GM12878 (cell line): ENCODE measurements at regions not wholly inside any gene's neighbourhood (a gene's known extent, or its start where the extent isn't known, plus 50 kb on each side); places are given as distances from the start of the nearest gene placed in this dataset.

ENCODE experiments used
- ATF3 ChIP-seq: IDR thresholded peaks from 2 replicates; pipeline ENCODE4 v1.6.1; 2011; ENCODE audit warnings: low read depth, mild to moderate bottlenecking, low read length, moderate library complexity, borderline replicate concordance; ENCODE audit errors: extremely low read depth
- CEBPB ChIP-seq, 2 experiments: fragments of 150-350 bp in 1 of 2; IDR thresholded peaks; 2 replicates each; pipeline ENCODE4 v1.6.1; 2012 to 2014; ENCODE audit warnings: low read depth in 2 of 2, low read length in 2 of 2, borderline replicate concordance in 1 of 2, inconsistent platforms in 1 of 2
- CHD2 ChIP-seq: IDR thresholded peaks from 2 replicates; pipeline ENCODE4 v1.6.1; 2011; ENCODE audit warnings: low read depth, low read length, improper control_type of control experiment, borderline replicate concordance
- CTCF ChIP-seq, 3 experiments: IDR thresholded peaks in 2 of 3; conservative IDR thresholded peaks in 1 of 3; 2 replicates each; pipeline ENCODE4 v1.5.1; 2011; ENCODE audit warnings: low read depth in 3 of 3, low read length in 3 of 3, mild to moderate bottlenecking in 3 of 3, control low read depth in 2 of 3, moderate library complexity in 2 of 3, inconsistent platforms in 1 of 3, mixed read lengths in 1 of 3; ENCODE audit not compliant: control insufficient read depth in 2 of 3, insufficient read depth in 1 of 3; ENCODE audit errors: extremely low read depth in 1 of 3
- E2F4 ChIP-seq: IDR thresholded peaks from 2 replicates; pipeline ENCODE4 v1.6.1; 2012; ENCODE audit warnings: low read depth, low read length, improper control_type of control experiment
- EP300 ChIP-seq, 2 experiments: fragments of 150-350 bp in 1 of 2; IDR thresholded peaks; 2 replicates each; pipeline ENCODE4 v1.6.1; 2011 to 2012; ENCODE audit warnings: low read depth in 2 of 2, low read length in 2 of 2, borderline replicate concordance in 1 of 2, improper control_type of control experiment in 1 of 2, inconsistent platforms in 1 of 2; ENCODE audit not compliant: control insufficient read depth in 1 of 2
- FOXM1 ChIP-seq: IDR thresholded peaks from 2 replicates; pipeline ENCODE4 v1.6.1; 2012; ENCODE audit warnings: low read depth, mild to moderate bottlenecking, inconsistent platforms, low read length, moderate library complexity
- NRF1 ChIP-seq: conservative IDR thresholded peaks from 2 replicates; pipeline ENCODE4 v1.6.1; 2011; ENCODE audit warnings: mild to moderate bottlenecking, low read depth, low read length, improper control_type of control experiment
- POLR2A ChIP-seq: IDR thresholded peaks from 2 replicates; pipeline ENCODE4 v1.6.1; 2011; ENCODE audit warnings: low read depth, mild to moderate bottlenecking, low read length
- RCOR1 ChIP-seq: conservative IDR thresholded peaks from 2 replicates; pipeline ENCODE4 v1.6.1; 2012; ENCODE audit warnings: low read depth, low read length, improper control_type of control experiment
- SUPT20H ChIP-seq: IDR thresholded peaks from 2 replicates; pipeline ENCODE4 v1.6.1; 2011; ENCODE audit warnings: low read depth, mild to moderate bottlenecking, low read length, moderate library complexity, borderline replicate concordance; ENCODE audit not compliant: control insufficient read depth
- ZBTB40 ChIP-seq: fragments of 450-650 bp; IDR thresholded peaks from 2 replicates; pipeline ENCODE4 v1.6.1; 2016; ENCODE audit warnings: mild to moderate bottlenecking, moderate library complexity, borderline replicate concordance

- TF ChIP-seq ZBTB40 (no peak), CTCF (IDR thresholded peaks at IDR 0.05 in 2 of 3, conservative IDR thresholded peaks at IDR 0.05 in 1 of 3; ENCODE audit: control insufficient read depth in 2 of 3, extremely low read depth in 1 of 3, insufficient read depth in 1 of 3, low read depth in 3 of 3, low read length in 3 of 3) (no peak), POLR2A (no peak), RCOR1 (no peak), E2F4 (no peak), CEBPB (IDR thresholded peaks at IDR 0.05; ENCODE audit: borderline replicate concordance in 1 of 2, low read depth in 2 of 2, low read length in 2 of 2) (no peak), ATF3 (no peak), CHD2 (no peak), SUPT20H (no peak), FOXM1 (no peak), EP300 (IDR thresholded peaks at IDR 0.05; ENCODE audit: borderline replicate concordance in 1 of 2, control insufficient read depth in 1 of 2, low read depth in 2 of 2, low read length in 2 of 2) (no peak), NRF1 (no peak)
Observed at GRCh38 chr7:106570146-106570545, 90.8 kb downstream of the CCDC71L start.
